ENCODE measurements at regions not wholly inside any gene's neighbourhood (a gene's known extent, or its start where the extent isn't known, plus 50 kb on each side); places are given as distances from the start of the nearest gene placed in this dataset.

- H3K4me3 Mint-ChIP-seq = no peak overlapping the region
- DNase-seq = no peak
- H3K9ac ChIP-seq (ENCODE audit: extremely low read depth, low read length, poor library complexity, severe bottlenecking) = no peak overlapping the region
- H3K36me3 ChIP-seq (ENCODE audit: control insufficient read depth, insufficient read depth, low read length) = no peaks in the 10 kb centered on the region
- H3K36me3 Mint-ChIP-seq (ENCODE audit: low read depth) = no peaks in the 10 kb centered on the region
- WGBS, 2 experiments (ENCODE audit: insufficient coverage in 1 of 2, insufficient read length in 1 of 2) = 91 to 95% methylated on average over 5 of the region's 5 CpGs
- peaks cover 16% of the 10 kb centered on the region for H3K4me1 Mint-ChIP-seq
- H3K27me3 Mint-ChIP-seq (ENCODE audit: insufficient read depth) = no peaks in the 10 kb centered on the region
- no peak overlapping the region for H3K27ac ChIP-seq (ENCODE audit: low read depth, low read length)
- no peaks in the 10 kb centered on the region for H3K9me3 Mint-ChIP-seq
- no peak for TF ChIP-seq CTCF (conservative IDR thresholded peaks at IDR 0.05)
- H3K9me3 ChIP-seq (ENCODE audit: control insufficient read depth, low read length) = no peaks in the 10 kb centered on the region
- no peak overlapping the region for H3K4me3 ChIP-seq (ENCODE audit: low read length)
- H3K27ac Mint-ChIP-seq = no peak overlapping the region
- H3K4me1 ChIP-seq (ENCODE audit: control insufficient read depth, insufficient read depth, low read length) = peaks cover 4% of the 10 kb centered on the region
- no peaks in the 10 kb centered on the region for H3K27me3 ChIP-seq (ENCODE audit: control insufficient read depth, insufficient read depth, low read length, poor library complexity, severe bottlenecking)
Observed at GRCh38 chr9:82593501-82593900, 469.4 kb downstream of the RASEF start.

- no peaks in the 10 kb centered on the region for H3K9me3 Mint-ChIP-seq
- H3K27me3 Mint-ChIP-seq (ENCODE audit: insufficient read depth) = no peaks in the 10 kb centered on the region
- no peak overlapping the region for H3K27ac Mint-ChIP-seq
- Histone ChIP-seq H3K9me3 (ENCODE audit: control insufficient read depth, low read length) (no peaks in the 10 kb centered on the region), H3K27me3 (ENCODE audit: control insufficient read depth, insufficient read depth, low read length, poor library complexity, severe bottlenecking) (no peaks in the 10 kb centered on the region), H3K4me1 (ENCODE audit: control insufficient read depth, insufficient read depth, low read length) (peaks cover 4% of the 10 kb centered on the region), H3K4me3 (ENCODE audit: low read length) (no peak overlapping the region), H3K9ac (ENCODE audit: extremely low read depth, low read length, poor library complexity, severe bottlenecking) (no peak overlapping the region), H3K36me3 (ENCODE audit: control insufficient read depth, insufficient read depth, low read length) (no peaks in the 10 kb centered on the region), H3K27ac (ENCODE audit: low read depth, low read length) (no peak overlapping the region)
- H3K4me1 Mint-ChIP-seq = peaks cover 30% of the 10 kb centered on the region
- H3K4me3 Mint-ChIP-seq = peak overlapping the region; percentile 18
- no peak for DNase-seq
- no peak for TF ChIP-seq CTCF (conservative IDR thresholded peaks at IDR 0.05)
- no peaks in the 10 kb centered on the region for H3K36me3 Mint-ChIP-seq (ENCODE audit: low read depth)
- WGBS, 2 experiments (ENCODE audit: insufficient coverage in 1 of 2, insufficient read length in 1 of 2) = 64 to 75% methylated on average over 4 to 11 of the region's 12 CpGs
Observed at GRCh38 chr9:82597241-82598203, 465.4 kb downstream of the RASEF start.

GRCh38 chr9:82598241-82599039 lies 464.5 kb downstream of the RASEF start:
- Histone ChIP-seq H3K27me3 (ENCODE audit: control insufficient read depth, insufficient read depth, low read length, poor library complexity, severe bottlenecking) (no peaks in the 10 kb centered on the region), H3K4me3 (ENCODE audit: low read length) (no peak overlapping the region), H3K9ac (ENCODE audit: extremely low read depth, low read length, poor library complexity, severe bottlenecking) (no peak overlapping the region), H3K36me3 (ENCODE audit: control insufficient read depth, insufficient read depth, low read length) (no peaks in the 10 kb centered on the region), H3K27ac (ENCODE audit: low read depth, low read length) (no peak overlapping the region), H3K4me1 (ENCODE audit: control insufficient read depth, insufficient read depth, low read length) (peaks cover 4% of the 10 kb centered on the region), H3K9me3 (ENCODE audit: control insufficient read depth, low read length) (no peaks in the 10 kb centered on the region)
- H3K27ac Mint-ChIP-seq = no peak overlapping the region
- H3K9me3 Mint-ChIP-seq = no peaks in the 10 kb centered on the region
- H3K27me3 Mint-ChIP-seq (ENCODE audit: insufficient read depth) = no peaks in the 10 kb centered on the region
- WGBS, 2 experiments (ENCODE audit: insufficient coverage in 1 of 2, insufficient read length in 1 of 2) = 95 to 98% methylated on average over 5 to 6 of the region's 6 CpGs
- H3K4me1 Mint-ChIP-seq = peaks cover 30% of the 10 kb centered on the region
- DNase-seq = no peak
- H3K36me3 Mint-ChIP-seq (ENCODE audit: low read depth) = no peaks in the 10 kb centered on the region
- no peak for TF ChIP-seq CTCF (conservative IDR thresholded peaks at IDR 0.05)
- H3K4me3 Mint-ChIP-seq = no peak overlapping the region
